H9 (cell line): ENCODE measurements at regions not wholly inside any gene's neighbourhood (a gene's known extent, or its start where the extent isn't known, plus 50 kb on each side); places are given as distances from the start of the nearest gene placed in this dataset.

Experiments
- DNase-seq: peaks from one replicate; pipeline ENCODE4 v3.0.0-alpha.2; 2017
- H2AFZ ChIP-seq: one replicate; pipeline ENCODE4 v1.6.1; 2013; ENCODE audit warnings: mild to moderate bottlenecking, low read length, control low read depth, moderate library complexity
- H2AK5ac ChIP-seq: 2 replicates; pipeline ENCODE4 v1.6.1; 2013; ENCODE audit warnings: low read length, control low read depth, mixed read lengths; ENCODE audit not compliant: insufficient read length
- H2BK120ac ChIP-seq: one replicate; pipeline ENCODE4 v1.6.1; 2013; ENCODE audit warnings: low read depth, mild to moderate bottlenecking, low read length, control low read depth, inconsistent platforms; ENCODE audit not compliant: poor library complexity, severe bottlenecking
- H2BK12ac ChIP-seq: 2 replicates; pipeline ENCODE4 v1.6.1; 2013; ENCODE audit warnings: low read length, control low read depth, mixed read lengths, low read depth; ENCODE audit not compliant: insufficient read length
- H2BK15ac ChIP-seq: 2 replicates; pipeline ENCODE4 v1.6.1; 2013; ENCODE audit warnings: low read depth, low read length, control low read depth
- H2BK20ac ChIP-seq: one replicate; pipeline ENCODE4 v1.6.1; 2013; ENCODE audit warnings: low read depth, mild to moderate bottlenecking, low read length, control low read depth, inconsistent platforms; ENCODE audit not compliant: poor library complexity, severe bottlenecking
- H2BK5ac ChIP-seq: 2 replicates; pipeline ENCODE4 v1.6.1; 2013; ENCODE audit warnings: low read length, control low read depth, mixed read lengths; ENCODE audit not compliant: insufficient read length
- H3K14ac ChIP-seq: 2 replicates; pipeline ENCODE4 v1.6.1; 2013; ENCODE audit warnings: low read length, control low read depth; ENCODE audit not compliant: insufficient read depth
- H3K18ac ChIP-seq: 2 replicates; pipeline ENCODE4 v1.6.1; 2013; ENCODE audit warnings: low read depth, mild to moderate bottlenecking, mixed read lengths, low read length, control low read depth; ENCODE audit not compliant: insufficient read length
- H3K23ac ChIP-seq: 2 replicates; pipeline ENCODE4 v1.6.1; 2013; ENCODE audit warnings: low read length, control low read depth, mixed read lengths, low read depth; ENCODE audit not compliant: insufficient read length
- H3K23me2 ChIP-seq: 2 replicates; pipeline ENCODE4 v1.6.1; 2013; ENCODE audit warnings: low read depth, mild to moderate bottlenecking, mixed read lengths, low read length, control low read depth; ENCODE audit not compliant: insufficient read length, poor library complexity, severe bottlenecking
- H3K27ac ChIP-seq: 2 replicates; pipeline ENCODE4 v1.5.1; 2013; ENCODE audit warnings: low read length, control low read depth, mixed read lengths, low read depth; ENCODE audit not compliant: insufficient read length
- H3K27me3 ChIP-seq: 2 replicates; pipeline ENCODE4 v1.6.1; 2013; ENCODE audit warnings: low read length, control low read depth, inconsistent platforms; ENCODE audit not compliant: insufficient read depth
- H3K4ac ChIP-seq: 2 replicates; pipeline ENCODE4 v1.6.1; 2013; ENCODE audit warnings: low read depth, mild to moderate bottlenecking, control low read depth, inconsistent platforms, low read length, moderate library complexity
- H3K4me1 ChIP-seq: 2 replicates; pipeline ENCODE4 v1.6.1; 2013; ENCODE audit warnings: low read length, control low read depth, inconsistent platforms; ENCODE audit not compliant: insufficient read depth
- H3K4me2 ChIP-seq: 2 replicates; pipeline ENCODE4 v1.6.1; 2013; ENCODE audit warnings: low read length, control low read depth, mixed read lengths; ENCODE audit not compliant: insufficient read length, insufficient read depth
- H3K56ac ChIP-seq: 2 replicates; pipeline ENCODE4 v1.6.1; 2013; ENCODE audit warnings: low read depth, mild to moderate bottlenecking, mixed read lengths, low read length, control low read depth; ENCODE audit not compliant: insufficient read length
- H3K79me1 ChIP-seq: 2 replicates; pipeline ENCODE4 v1.6.1; 2013; ENCODE audit warnings: low read depth, mild to moderate bottlenecking, moderate library complexity, low read length, control low read depth, inconsistent platforms; ENCODE audit not compliant: insufficient read depth, poor library complexity, severe bottlenecking
- H3K79me2 ChIP-seq: 2 replicates; pipeline ENCODE4 v1.6.1; 2013; ENCODE audit warnings: low read length, control low read depth, inconsistent platforms; ENCODE audit not compliant: insufficient read depth
- H3K9ac ChIP-seq: 2 replicates; pipeline ENCODE4 v1.6.1; 2013; ENCODE audit warnings: low read length, control low read depth, mixed read lengths; ENCODE audit not compliant: insufficient read length; ENCODE audit errors: extremely low read depth
- H3K9me3 ChIP-seq: one replicate; pipeline ENCODE4 v1.6.1; 2013; ENCODE audit warnings: low read depth, low read length, inconsistent platforms; ENCODE audit not compliant: control insufficient read depth
- H3T11ph ChIP-seq: one replicate; pipeline ENCODE4 v1.6.1; 2013; ENCODE audit warnings: mild to moderate bottlenecking, low read length, control low read depth, inconsistent platforms
- H4K20me1 ChIP-seq: one replicate; pipeline ENCODE4 v1.6.1; 2013; ENCODE audit not compliant: control insufficient read depth, insufficient read length, insufficient read depth
- H4K5ac ChIP-seq: 2 replicates; pipeline ENCODE4 v1.6.1; 2013; ENCODE audit warnings: low read depth, mild to moderate bottlenecking, mixed read lengths, low read length, control low read depth; ENCODE audit not compliant: insufficient read length
- H4K8ac ChIP-seq: replicated peaks from 2 replicates; pipeline ENCODE4 v1.6.1; 2013; ENCODE audit warnings: low read length, control low read depth, mixed read lengths, low read depth; ENCODE audit not compliant: insufficient read length
- H4K91ac ChIP-seq: 2 replicates; pipeline ENCODE4 v1.6.1; 2013; ENCODE audit warnings: low read depth, mild to moderate bottlenecking, moderate library complexity, mixed read lengths, low read length, control low read depth; ENCODE audit not compliant: insufficient read length
- H3K27ac Mint-ChIP-seq, 3 experiments: 2 replicates in 2 of 3; 3 replicates in 1 of 3; pipeline ENCODE4 v1.8.0; 2020 to 2021; ENCODE audit warnings: mixed read lengths in 3 of 3, mild to moderate bottlenecking in 1 of 3, moderate library complexity in 1 of 3
- H3K27me3 Mint-ChIP-seq: 2 replicates; pipeline ENCODE4 v1.8.0; 2021; ENCODE audit warnings: low read depth, mild to moderate bottlenecking, moderate library complexity, mixed read lengths
- H3K36me3 Mint-ChIP-seq, 3 experiments: 2 replicates in 2 of 3; 3 replicates in 1 of 3; pipeline ENCODE4 v1.8.0; 2020 to 2021; ENCODE audit warnings: low read depth in 3 of 3, mixed read lengths in 3 of 3; ENCODE audit not compliant: insufficient read depth in 1 of 3
- H3K4me1 Mint-ChIP-seq, 2 experiments: 2 replicates each; pipeline ENCODE4 v1.8.0; 2020; ENCODE audit warnings: mixed read lengths in 2 of 2
- H3K4me3 Mint-ChIP-seq, 2 experiments: 2 replicates in 1 of 2; 3 replicates in 1 of 2; pipeline ENCODE4 v1.8.0; 2020 to 2021; ENCODE audit warnings: mild to moderate bottlenecking in 2 of 2, mixed read lengths in 2 of 2, moderate library complexity in 1 of 2
- H3K9me3 Mint-ChIP-seq, 2 experiments: 2 replicates in 1 of 2; 3 replicates in 1 of 2; pipeline ENCODE4 v1.8.0; 2020; ENCODE audit warnings: mild to moderate bottlenecking in 2 of 2, mixed read lengths in 2 of 2, moderate library complexity in 1 of 2
- WGBS: extraction: QIAGEN DNeasy Blood & Tissue Kit; methylation state at CpG from one replicate; pipeline ENCODE4 v1.1.7; 2013; ENCODE audit warnings: missing lambda C conversion rate, low lambda C conversion rate, mixed read lengths; ENCODE audit not compliant: insufficient read length; ENCODE audit errors: extremely low coverage; 5-methylcytosine and 5-hydroxymethylcytosine counted together
- TF ChIP-seq, protein P1 (sequence below): fragments of 200-600 bp; sonication (generic); conservative IDR thresholded peaks from 3 replicates; pipeline ENCODE4 v1.8.0; 2021; ENCODE audit warnings: antibody characterized with exemption, mild to moderate bottlenecking

DNA sequence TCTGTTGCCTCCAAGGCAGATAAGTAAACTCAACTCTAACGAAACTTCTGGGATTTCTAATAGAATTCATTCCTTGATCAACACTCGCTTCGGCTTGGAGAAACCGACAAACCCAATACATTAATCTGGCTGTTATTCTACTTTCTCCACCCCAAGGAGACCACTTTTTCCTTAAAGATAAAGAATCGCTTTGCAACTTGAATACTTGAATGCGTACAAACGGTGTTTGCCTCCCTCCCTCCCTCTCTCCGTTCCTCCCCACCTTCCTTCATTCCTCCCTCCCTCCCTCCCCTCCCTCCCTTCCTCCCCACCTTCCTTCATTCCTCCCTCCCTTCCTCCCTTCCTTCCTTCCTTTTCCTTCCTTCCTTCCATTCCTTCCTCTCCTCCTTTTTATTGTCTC, 432.6 kb downstream of the HAPSTR1 start:
- no peak overlapping the region for H3K27ac ChIP-seq
- no peak overlapping the region for H3K56ac ChIP-seq
- H3K27me3 ChIP-seq: no peaks in the 10 kb centered on the region; the same call in 1 of the 2 replicates
- no peak overlapping the region for H4K91ac ChIP-seq
- H3K4me3 Mint-ChIP-seq: no peak overlapping the region
- no peak overlapping the region for H2BK5ac ChIP-seq
- DNase-seq: no peak
- no peak overlapping the region for H2BK12ac ChIP-seq
- H2BK15ac ChIP-seq: no peak overlapping the region
- H3K4me1 Mint-ChIP-seq: peaks cover 37 to 38% of the 10 kb centered on the region in 2 experiments
- no peaks in the 10 kb centered on the region for H3K79me2 ChIP-seq
- H3K79me1 ChIP-seq: no peaks in the 10 kb centered on the region
- H3K27me3 Mint-ChIP-seq: peaks cover 2% of the 10 kb centered on the region
- H3K14ac ChIP-seq: no peak overlapping the region
- no peak overlapping the region for H4K8ac ChIP-seq
- no peak overlapping the region for H3K27ac Mint-ChIP-seq
- H2AK5ac ChIP-seq: no peak overlapping the region
- H3K9ac ChIP-seq: no peak overlapping the region
- no peaks in the 10 kb centered on the region for H3K23me2 ChIP-seq
- TF ChIP-seq, protein P1, sequence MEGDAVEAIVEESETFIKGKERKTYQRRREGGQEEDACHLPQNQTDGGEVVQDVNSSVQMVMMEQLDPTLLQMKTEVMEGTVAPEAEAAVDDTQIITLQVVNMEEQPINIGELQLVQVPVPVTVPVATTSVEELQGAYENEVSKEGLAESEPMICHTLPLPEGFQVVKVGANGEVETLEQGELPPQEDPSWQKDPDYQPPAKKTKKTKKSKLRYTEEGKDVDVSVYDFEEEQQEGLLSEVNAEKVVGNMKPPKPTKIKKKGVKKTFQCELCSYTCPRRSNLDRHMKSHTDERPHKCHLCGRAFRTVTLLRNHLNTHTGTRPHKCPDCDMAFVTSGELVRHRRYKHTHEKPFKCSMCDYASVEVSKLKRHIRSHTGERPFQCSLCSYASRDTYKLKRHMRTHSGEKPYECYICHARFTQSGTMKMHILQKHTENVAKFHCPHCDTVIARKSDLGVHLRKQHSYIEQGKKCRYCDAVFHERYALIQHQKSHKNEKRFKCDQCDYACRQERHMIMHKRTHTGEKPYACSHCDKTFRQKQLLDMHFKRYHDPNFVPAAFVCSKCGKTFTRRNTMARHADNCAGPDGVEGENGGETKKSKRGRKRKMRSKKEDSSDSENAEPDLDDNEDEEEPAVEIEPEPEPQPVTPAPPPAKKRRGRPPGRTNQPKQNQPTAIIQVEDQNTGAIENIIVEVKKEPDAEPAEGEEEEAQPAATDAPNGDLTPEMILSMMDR: no peak
- no peak overlapping the region for H2BK120ac ChIP-seq
- H3T11ph ChIP-seq: no peak overlapping the region
- no peaks in the 10 kb centered on the region; a peak in 2 of 5 replicates for H3K9me3 Mint-ChIP-seq
- H3K4ac ChIP-seq: no peak overlapping the region
- peaks cover 16% of the 10 kb centered on the region for H3K4me1 ChIP-seq
- no CpG with 5 or more reads among the region's 8 CpGs for WGBS
- no peaks in the 10 kb centered on the region for H3K9me3 ChIP-seq
- peaks cover 0 to 5% (median 0%) of the 10 kb centered on the region in 3 experiments; a peak in 1 of 7 replicates for H3K36me3 Mint-ChIP-seq
- H4K20me1 ChIP-seq: no peaks in the 10 kb centered on the region
- no peak overlapping the region for H2BK20ac ChIP-seq
- no peak overlapping the region for H3K4me2 ChIP-seq
- no peak overlapping the region for H4K5ac ChIP-seq
- H3K18ac ChIP-seq: no peak overlapping the region
- no peak overlapping the region for H2AFZ ChIP-seq
- no peak overlapping the region for H3K23ac ChIP-seq
